ENCODE measurements at regions not wholly inside any gene's neighbourhood (a gene's known extent, or its start where the extent isn't known, plus 50 kb on each side); places are given as distances from the start of the nearest gene placed in this dataset.

- H3K4me1 Mint-ChIP-seq: peaks cover 67% of the 10 kb centered on the region
- ATAC-seq: peak; percentile 25
- CTCF ChIA-PET: interaction anchor here (1.0 to 3.3 kb wide), 7 partner anchors 10 to 384 kb away, joined by 3 to 20 read pairs (median 4); no protein-coding TSS in a partner anchor
- peak overlapping the region; percentile 100 for H3K27ac Mint-ChIP-seq
- DNase-seq: peak; percentile 58
- H3K9me3 Mint-ChIP-seq (ENCODE audit: low read depth): no peaks in the 10 kb centered on the region
- peak overlapping the region; percentile 52 for H3K4me3 Mint-ChIP-seq
- peaks cover 8% of the 10 kb centered on the region for H3K36me3 Mint-ChIP-seq
- H3K27me3 Mint-ChIP-seq: no peaks in the 10 kb centered on the region
Observed at GRCh38 chr1:224498574-224499170, 64.1 kb upstream of the WDR26 start.

- CTCF ChIA-PET: interaction anchor here (1.2 to 3.3 kb wide), 4 partner anchors 10 to 124 kb away, joined by 4 to 20 read pairs (median 8); no protein-coding TSS in a partner anchor
- no peak for ATAC-seq
- Mint-ChIP-seq H3K4me1 (peaks cover 73% of the 10 kb centered on the region), H3K36me3 (peaks cover 8% of the 10 kb centered on the region), H3K27me3 (no peaks in the 10 kb centered on the region), H3K4me3 (no peak overlapping the region), H3K27ac (peak overlapping the region; percentile 61), H3K9me3 (ENCODE audit: low read depth) (no peaks in the 10 kb centered on the region)
- DNase-seq: no peak
Observed at GRCh38 chr1:224499204-224499603, 64.6 kb upstream of the WDR26 start.

- H3K27ac Mint-ChIP-seq: peak overlapping the region; percentile 69
- no peaks in the 10 kb centered on the region for H3K27me3 Mint-ChIP-seq
- peaks cover 8% of the 10 kb centered on the region for H3K36me3 Mint-ChIP-seq
- H3K4me1 Mint-ChIP-seq: peaks cover 75% of the 10 kb centered on the region
- no peak for DNase-seq
- no peak overlapping the region for H3K4me3 Mint-ChIP-seq
- CTCF ChIA-PET: interaction anchor here (5.6 kb wide), 1 partner anchor 12 kb away, joined by 28 read pairs; no protein-coding TSS in a partner anchor
- ATAC-seq: no peak
- no peaks in the 10 kb centered on the region for H3K9me3 Mint-ChIP-seq (ENCODE audit: low read depth)
Observed at GRCh38 chr1:224500796-224501195, 66.2 kb upstream of the WDR26 start.

GRCh38 chr1:224501836-224502235 lies 67.2 kb upstream of the WDR26 start:
- Mint-ChIP-seq H3K9me3 (ENCODE audit: low read depth) (no peaks in the 10 kb centered on the region), H3K36me3 (peaks cover 6% of the 10 kb centered on the region), H3K27ac (no peak overlapping the region), H3K27me3 (no peaks in the 10 kb centered on the region), H3K4me1 (peaks cover 67% of the 10 kb centered on the region), H3K4me3 (no peak overlapping the region)
- no peak for ATAC-seq
- CTCF ChIA-PET: interaction anchor here (0.7 to 5.6 kb wide), 3 partner anchors 11 to 44 kb away, joined by 3 to 28 read pairs (median 4); no protein-coding TSS in a partner anchor
- DNase-seq: no peak

- CTCF ChIA-PET: interaction anchor here (0.7 to 5.6 kb wide), 4 partner anchors 11 to 349 kb away, joined by 3 to 28 read pairs (median 4); no protein-coding TSS in a partner anchor
- Mint-ChIP-seq H3K27me3 (no peaks in the 10 kb centered on the region), H3K4me1 (peaks cover 59% of the 10 kb centered on the region), H3K4me3 (no peak overlapping the region), H3K27ac (peak overlapping the region; percentile 24), H3K36me3 (peaks cover 2% of the 10 kb centered on the region), H3K9me3 (ENCODE audit: low read depth) (no peaks in the 10 kb centered on the region)
- DNase-seq (no peak), ATAC-seq (no peak)
Observed at GRCh38 chr1:224502459-224503160, 68.0 kb upstream of the WDR26 start.

GRCh38 chr1:224503161-224504118 lies 68.8 kb upstream of the WDR26 start:
- CTCF ChIA-PET: interaction anchor here (1.0 to 5.6 kb wide), 6 partner anchors 10 to 348 kb away, joined by 3 to 28 read pairs (median 3); no protein-coding TSS in a partner anchor
- Mint-ChIP-seq H3K4me3 (no peak overlapping the region), H3K27ac (peak overlapping the region; percentile 76), H3K27me3 (no peaks in the 10 kb centered on the region), H3K9me3 (ENCODE audit: low read depth) (no peaks in the 10 kb centered on the region), H3K4me1 (peaks cover 51% of the 10 kb centered on the region), H3K36me3 (peaks cover 2% of the 10 kb centered on the region)
- ATAC-seq: peak; percentile 74
- DNase-seq: peak; percentile 68

GRCh38 chr1:224504297-224505041 lies 69.9 kb upstream of the WDR26 start:
- ATAC-seq: no peak
- Mint-ChIP-seq H3K4me3 (no peak overlapping the region), H3K4me1 (peaks cover 47% of the 10 kb centered on the region)

GRCh38 chr1:224505454-224506093 lies 71.0 kb upstream of the WDR26 start:
- ATAC-seq (no peak), DNase-seq (no peak)
- Mint-ChIP-seq H3K27ac (no peak overlapping the region), H3K27me3 (no peaks in the 10 kb centered on the region), H3K4me3 (no peak overlapping the region), H3K4me1 (peaks cover 47% of the 10 kb centered on the region), H3K9me3 (ENCODE audit: low read depth) (no peaks in the 10 kb centered on the region), H3K36me3 (peaks cover 2% of the 10 kb centered on the region)
- CTCF ChIA-PET: interaction anchor here (1.2 to 5.6 kb wide), 3 partner anchors 8 to 119 kb away, joined by 4 to 28 read pairs (median 6); no protein-coding TSS in a partner anchor

More at GRCh38 chr1:224504297-224505041, 69.9 kb upstream of the WDR26 start:
- peaks cover 2% of the 10 kb centered on the region for H3K36me3 Mint-ChIP-seq
- no peaks in the 10 kb centered on the region for H3K9me3 Mint-ChIP-seq (ENCODE audit: low read depth)
- no peak for DNase-seq
- no peaks in the 10 kb centered on the region for H3K27me3 Mint-ChIP-seq
- CTCF ChIA-PET: interaction anchor here (0.7 to 5.6 kb wide), 6 partner anchors 9 to 403 kb away, joined by 3 to 28 read pairs (median 3); no protein-coding TSS in a partner anchor
- H3K27ac Mint-ChIP-seq: peak overlapping the region; percentile 76

- H3K36me3 Mint-ChIP-seq: no peaks in the 10 kb centered on the region
- no peaks in the 10 kb centered on the region for H3K27me3 Mint-ChIP-seq
- H3K27ac Mint-ChIP-seq: no peak overlapping the region
- H3K4me3 Mint-ChIP-seq: no peak overlapping the region
- no peaks in the 10 kb centered on the region for H3K9me3 Mint-ChIP-seq (ENCODE audit: low read depth)
- H3K4me1 Mint-ChIP-seq: peaks cover 47% of the 10 kb centered on the region
- CTCF ChIA-PET: interaction anchor here (1.2 to 5.6 kb wide), 3 partner anchors 7 to 118 kb away, joined by 4 to 28 read pairs (median 6); no protein-coding TSS in a partner anchor
- DNase-seq (no peak), ATAC-seq (no peak)
Observed at GRCh38 chr1:224506141-224506814, 71.7 kb upstream of the WDR26 start.

- H3K27ac Mint-ChIP-seq: peak overlapping the region; percentile 7
- no peak for DNase-seq
- no peaks in the 10 kb centered on the region for H3K27me3 Mint-ChIP-seq
- H3K9me3 Mint-ChIP-seq (ENCODE audit: low read depth): no peaks in the 10 kb centered on the region
- H3K36me3 Mint-ChIP-seq: no peaks in the 10 kb centered on the region
- peaks cover 35% of the 10 kb centered on the region for H3K4me1 Mint-ChIP-seq
- CTCF ChIA-PET: interaction anchor here (1.7 to 2.7 kb wide), 2 partner anchors 9 to 344 kb away, joined by 10 to 12 read pairs; no protein-coding TSS in a partner anchor
- ATAC-seq: no peak
- no peak overlapping the region for H3K4me3 Mint-ChIP-seq
Observed at GRCh38 chr1:224507771-224508523, 73.3 kb upstream of the WDR26 start.

GRCh38 chr1:224509907-224510306 lies 75.3 kb upstream of the WDR26 start:
- no peaks in the 10 kb centered on the region for H3K9me3 Mint-ChIP-seq (ENCODE audit: low read depth)
- ATAC-seq (no peak), DNase-seq (no peak)
- no peaks in the 10 kb centered on the region for H3K27me3 Mint-ChIP-seq
- CTCF ChIA-PET: interaction anchor here (1.7 to 2.7 kb wide), 2 partner anchors 11 to 342 kb away, joined by 10 to 12 read pairs; no protein-coding TSS in a partner anchor
- H3K4me3 Mint-ChIP-seq: no peak overlapping the region
- no peak overlapping the region for H3K27ac Mint-ChIP-seq
- peaks cover 28% of the 10 kb centered on the region for H3K4me1 Mint-ChIP-seq
- H3K36me3 Mint-ChIP-seq: no peaks in the 10 kb centered on the region

Measured in activated CD8-positive, alpha-beta memory T cell treated with anti-CD3 and anti-CD28 coated beads, Interleukin-2, amount 10 ng/mL, durations not matched to agents 7 days and 5 days (primary cell).